Activated CD8-positive, alpha-beta T cell treated with anti-CD3 and anti-CD28 coated beads for 36 hours (primary cell): ENCODE measurements at regions not wholly inside any gene's neighbourhood (a gene's known extent, or its start where the extent isn't known, plus 50 kb on each side); places are given as distances from the start of the nearest gene placed in this dataset.

Experiments
- ATAC-seq: fragments of 200-7000 bp; cut with Tn5 transposase; one replicate; pipeline ENCODE4 v1.10.0; 2021; ENCODE audit warnings: mild to moderate bottlenecking, moderate library complexity
- CTCF ChIA-PET: fragments of 350-600 bp; sonication (Branson Sonifier 250); formaldehyde crosslinking; loops from one replicate; lab custom pipeline; 2021; ENCODE audit warnings: antibody characterized with exemption; lab: Charles Lee
- POLR2A ChIA-PET: fragments of 350-600 bp; sonication (Branson Sonifier 250); formaldehyde crosslinking; loops from one replicate; lab custom pipeline; 2021; ENCODE audit warnings: antibody characterized with exemption; lab: Charles Lee
- DNase-seq: peaks from one replicate; pipeline ENCODE4 v3.0.0-alpha.2; 2020
- H3K27ac Mint-ChIP-seq: one replicate; pipeline ENCODE4 v1.8.0; 2021; ENCODE audit warnings: mild to moderate bottlenecking, mixed read lengths
- H3K27me3 Mint-ChIP-seq: one replicate; pipeline ENCODE4 v1.8.0; 2021; ENCODE audit warnings: mixed read lengths
- H3K36me3 Mint-ChIP-seq: one replicate; pipeline ENCODE4 v1.8.0; 2021; ENCODE audit warnings: low read depth, mixed read lengths
- H3K4me1 Mint-ChIP-seq: one replicate; pipeline ENCODE4 v1.8.0; 2021; ENCODE audit warnings: low read depth, mixed read lengths
- H3K4me3 Mint-ChIP-seq: one replicate; pipeline ENCODE4 v1.8.0; 2021; ENCODE audit warnings: mild to moderate bottlenecking, moderate library complexity, mixed read lengths
- H3K9me3 Mint-ChIP-seq: one replicate; pipeline ENCODE4 v1.8.0; 2021; ENCODE audit warnings: mixed read lengths
- CTCF ChIP-seq: fragments of 200-600 bp; IDR thresholded peaks from one replicate; pipeline ENCODE4 v1.8.0; 2022; ENCODE audit warnings: antibody characterized with exemption, mild to moderate bottlenecking
- intact Hi-C: fragments of 100-400 bp; cut with micrococcal nuclease; formaldehyde crosslinking; loops from one replicate; pipeline ENCODE4 v1.10.0; 2022

DNA sequence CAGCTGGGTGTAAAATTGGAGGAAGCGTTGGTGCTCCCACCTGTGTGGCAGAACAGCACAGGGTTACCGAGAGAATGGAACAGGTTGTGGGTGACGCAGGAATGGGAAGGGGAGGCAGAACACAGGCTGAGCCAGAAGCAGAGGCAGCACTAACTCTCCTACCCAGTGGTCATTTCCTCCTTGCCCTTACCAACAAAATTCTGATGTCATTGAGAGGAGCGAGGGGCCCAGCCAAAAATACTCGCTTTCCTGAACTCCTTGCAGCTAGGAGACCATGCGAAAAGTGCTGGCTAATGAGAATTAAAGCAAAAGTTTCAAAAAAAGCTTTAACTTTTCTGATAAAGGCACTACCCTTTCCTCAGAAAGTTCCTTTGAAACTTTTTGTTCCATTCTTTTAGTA lies 54.4 kb upstream of the HMGA2 start:
- H3K27me3 Mint-ChIP-seq = peaks cover 9% of the 10 kb centered on the region
- ChIA-PET POLR2A (no interaction called here), CTCF (no interaction called here)

More for the DNA sequence above, 54.4 kb upstream of the HMGA2 start:
- Mint-ChIP-seq H3K4me3 (no peak overlapping the region), H3K36me3 (no peaks in the 10 kb centered on the region), H3K27ac (no peak overlapping the region), H3K9me3 (no peaks in the 10 kb centered on the region), H3K4me1 (no peaks in the 10 kb centered on the region)
- ATAC-seq = no peak
- TF ChIP-seq CTCF = no peak
- intact Hi-C loops = no loop called here
- DNase-seq = no peak
